ENCODE measurements at regions not wholly inside any gene's neighbourhood (a gene's known extent, or its start where the extent isn't known, plus 50 kb on each side); places are given as distances from the start of the nearest gene placed in this dataset.

GRCh38 chr6:153873541-153873940, 165.5 kb upstream of the OPRM1 start:
- DNase-seq: no peak

GRCh38 chr6:153872946-153873345, 166.1 kb upstream of the OPRM1 start:
- no peak for DNase-seq

- DNase-seq: no peak
These were observed 176.1 kb upstream of the OPRM1 start for GRCh38 chr6:153862927-153863326.

- no peak for DNase-seq
These were observed 176.9 kb upstream of the OPRM1 start for GRCh38 chr6:153862139-153862538.

GRCh38 chr6:153858529-153858928, 180.5 kb upstream of the OPRM1 start:
- no peak for DNase-seq

DNA sequence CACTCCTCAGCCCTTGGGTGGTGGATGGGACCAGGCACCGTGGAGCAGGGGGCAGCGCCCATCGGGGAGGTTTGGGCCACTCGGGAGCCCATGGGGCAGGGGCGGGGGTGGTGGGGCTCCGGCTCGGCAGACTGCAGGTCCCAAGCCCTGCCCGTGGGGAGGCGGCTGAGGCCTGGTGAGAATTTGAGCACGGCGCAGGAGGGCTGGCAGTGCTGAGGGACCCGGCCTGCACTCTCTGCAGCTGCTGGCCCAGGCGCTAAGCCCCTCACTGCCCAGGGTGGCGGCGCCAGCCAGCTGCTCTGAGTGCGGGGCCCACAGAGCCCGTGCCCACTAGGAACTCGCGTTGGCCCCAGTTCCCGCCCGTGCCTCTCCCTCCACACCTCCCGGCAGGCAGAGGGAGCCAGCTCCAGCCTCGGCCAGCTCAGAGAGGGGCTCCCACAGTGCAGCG, 182.1 kb upstream of the OPRM1 start:
- DNase-seq: no peak

DNA sequence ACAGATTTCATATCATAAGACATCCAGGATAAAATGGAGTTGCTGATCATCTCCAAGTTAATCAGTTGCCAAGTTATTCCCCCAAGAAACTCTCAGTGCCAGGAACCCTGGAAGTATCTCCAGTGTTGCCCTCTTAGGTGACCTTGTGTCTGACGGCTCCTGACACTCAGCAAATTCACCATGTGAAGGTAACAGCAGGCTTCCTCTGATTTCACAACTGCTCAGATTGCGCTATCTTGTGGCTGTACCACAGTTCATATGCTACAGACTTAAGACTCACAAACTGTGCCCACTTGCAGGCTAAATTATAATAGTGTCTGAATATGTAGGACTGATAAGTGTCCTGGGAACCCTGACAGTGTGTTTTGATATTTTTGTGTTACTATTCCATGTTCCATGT, 186.6 kb upstream of the OPRM1 start:
- no peak for DNase-seq

DNA sequence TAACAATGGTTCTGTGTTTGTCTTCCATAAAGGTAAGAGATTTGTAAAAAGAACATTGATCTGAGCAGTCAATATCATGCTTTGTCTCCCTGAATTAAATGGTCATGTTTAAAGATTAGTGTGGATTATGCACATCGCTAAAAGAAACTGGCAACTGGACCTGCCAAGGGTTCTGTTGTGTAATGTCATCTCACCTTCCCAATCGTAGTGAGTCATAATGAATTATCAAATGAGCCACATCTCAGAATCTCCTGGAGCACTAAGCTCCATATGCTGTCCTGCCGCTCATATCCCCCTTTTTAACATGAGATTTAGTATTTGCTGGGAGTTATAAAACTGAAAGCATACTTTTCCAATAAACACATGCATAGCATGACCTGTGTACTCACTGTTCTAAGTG, 187.0 kb upstream of the OPRM1 start:
- DNase-seq: no peak

DNA sequence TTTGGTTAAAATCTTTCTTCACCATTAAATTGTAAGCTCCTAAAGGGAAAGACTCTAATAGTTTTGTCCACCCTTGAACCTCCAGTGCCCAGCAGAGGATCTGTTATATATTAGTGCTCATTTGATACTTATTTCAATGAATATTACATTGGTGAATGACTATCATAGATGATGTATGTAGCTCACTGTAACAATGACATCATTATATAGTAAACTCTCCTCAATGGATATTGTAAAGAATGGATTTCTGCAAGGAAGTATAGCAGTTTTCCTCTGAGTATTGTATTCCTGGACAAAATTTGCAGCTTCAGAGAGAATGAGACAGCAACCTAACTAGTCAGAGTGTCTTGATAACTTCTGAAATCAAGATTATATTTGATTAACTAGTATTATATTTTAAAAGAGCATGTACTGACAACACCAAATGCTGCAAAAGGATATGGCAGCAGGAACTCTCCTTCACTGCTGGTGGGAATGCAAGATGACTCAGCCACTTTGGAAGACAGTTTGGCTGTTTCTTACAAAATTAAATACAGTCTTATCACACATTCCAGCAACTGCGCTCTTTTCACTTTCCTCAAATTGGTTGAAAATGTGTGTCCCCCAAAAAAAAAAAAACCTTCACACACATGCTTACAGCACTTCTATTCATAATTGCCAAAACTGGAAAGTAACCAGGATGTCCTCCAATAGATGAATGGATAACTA, 189.8 kb upstream of the OPRM1 start:
- no peak for DNase-seq

GRCh38 chr6:153843420-153843819, 195.6 kb upstream of the OPRM1 start:
- DNase-seq: no peak

- DNase-seq: no peak
These were observed 196.5 kb upstream of the OPRM1 start for GRCh38 chr6:153842491-153842890.

DNA sequence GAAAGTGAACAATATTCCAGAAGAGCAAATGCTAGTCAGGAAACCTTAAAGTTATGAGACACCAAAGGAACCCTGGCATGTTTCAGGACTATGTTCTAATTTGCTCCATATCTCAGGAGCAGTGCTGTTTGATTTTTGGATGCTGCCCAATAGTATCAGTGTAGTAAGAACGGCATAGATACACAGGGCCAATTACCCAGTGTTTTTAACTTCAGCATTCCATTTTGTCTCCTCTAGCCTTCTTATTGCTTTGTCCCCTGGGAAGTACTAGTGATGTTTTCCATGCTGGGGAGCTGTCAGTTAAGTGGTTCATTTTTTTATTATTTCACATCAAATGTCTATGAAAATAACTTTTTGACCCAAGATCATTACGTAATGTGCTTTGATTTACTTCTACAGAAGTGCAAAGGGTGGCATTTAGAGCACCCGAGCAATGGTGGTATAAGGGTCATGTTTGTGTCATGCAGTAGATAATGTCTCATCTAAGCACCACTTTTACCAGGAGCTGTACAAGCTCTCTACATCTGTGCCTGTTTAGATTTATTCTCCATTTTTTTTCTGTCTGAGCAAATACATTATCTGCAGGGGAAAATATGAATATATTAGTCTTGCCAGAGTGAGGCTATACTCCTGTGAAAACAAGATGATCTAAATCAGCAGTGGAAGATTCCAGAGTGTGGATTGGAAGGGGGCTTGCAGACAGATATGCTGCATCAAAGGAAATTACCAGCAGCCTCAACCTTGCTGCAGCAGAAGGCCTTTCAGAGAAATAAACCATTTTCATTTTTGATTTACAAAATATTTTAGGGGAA, 198.8 kb upstream of the OPRM1 start:
- no peak for DNase-seq

- no peak for DNase-seq
These were observed 206.5 kb upstream of the OPRM1 start for GRCh38 chr6:153832543-153832942.

DNA sequence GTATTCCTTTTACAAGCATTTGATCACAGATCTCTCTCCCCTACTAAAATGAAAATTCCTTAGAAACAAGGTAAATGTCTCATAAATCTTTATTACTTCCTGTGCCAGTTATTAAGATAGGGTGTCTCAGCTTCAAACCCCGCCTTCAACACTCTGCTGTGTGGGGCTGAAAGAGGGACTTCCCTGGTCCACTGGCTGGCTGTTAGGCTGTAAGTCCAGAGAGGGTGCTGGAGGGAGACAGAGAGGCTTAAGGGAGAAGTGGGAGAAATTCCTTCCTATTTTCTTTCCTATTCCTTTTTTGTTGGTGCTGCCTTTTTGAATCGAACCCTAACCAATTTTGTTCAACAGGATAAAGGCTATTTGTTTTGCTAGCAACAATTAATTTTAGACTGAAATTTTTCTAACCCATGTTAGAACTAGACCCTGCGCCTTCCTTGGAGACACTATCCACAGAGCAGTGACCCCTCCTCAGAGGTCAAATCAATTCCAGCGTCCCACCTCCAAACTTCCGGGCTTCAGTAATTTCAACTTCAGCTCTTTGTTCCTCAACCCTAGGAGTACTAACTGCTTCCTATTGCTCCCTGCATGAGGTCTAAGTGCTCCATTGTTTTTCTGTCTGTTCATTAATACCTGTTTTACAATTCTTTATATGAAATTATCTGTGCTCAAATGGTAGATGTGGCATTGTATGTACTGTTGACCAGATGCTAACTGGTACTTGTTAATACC, 207.5 kb upstream of the OPRM1 start:
- no peak for DNase-seq

DNA sequence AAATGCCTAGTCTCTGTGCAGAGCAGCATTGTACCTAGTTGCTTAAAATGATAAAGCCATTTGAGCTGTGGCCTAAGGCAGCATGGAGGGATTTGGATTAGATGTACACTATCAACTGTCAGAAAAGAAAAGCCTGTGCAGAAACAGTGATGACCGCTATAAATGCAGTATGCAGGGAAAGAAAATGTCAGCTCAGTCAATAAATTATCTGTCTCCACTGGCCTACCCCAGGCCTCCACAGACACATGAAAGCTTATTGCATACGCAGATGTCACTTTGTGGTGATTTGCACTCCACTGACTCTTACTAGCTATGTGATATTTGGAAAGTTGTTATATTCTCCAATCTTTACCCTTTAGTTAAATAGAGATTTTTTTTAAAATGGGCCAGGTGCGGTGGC, 221.9 kb upstream of the OPRM1 start:
- no peak for DNase-seq

- no peak for DNase-seq
These were observed 222.7 kb upstream of the OPRM1 start for GRCh38 chr6:153816366-153816765.

- DNase-seq: no peak
These were observed 224.9 kb upstream of the OPRM1 start for GRCh38 chr6:153814136-153814535.

DNA sequence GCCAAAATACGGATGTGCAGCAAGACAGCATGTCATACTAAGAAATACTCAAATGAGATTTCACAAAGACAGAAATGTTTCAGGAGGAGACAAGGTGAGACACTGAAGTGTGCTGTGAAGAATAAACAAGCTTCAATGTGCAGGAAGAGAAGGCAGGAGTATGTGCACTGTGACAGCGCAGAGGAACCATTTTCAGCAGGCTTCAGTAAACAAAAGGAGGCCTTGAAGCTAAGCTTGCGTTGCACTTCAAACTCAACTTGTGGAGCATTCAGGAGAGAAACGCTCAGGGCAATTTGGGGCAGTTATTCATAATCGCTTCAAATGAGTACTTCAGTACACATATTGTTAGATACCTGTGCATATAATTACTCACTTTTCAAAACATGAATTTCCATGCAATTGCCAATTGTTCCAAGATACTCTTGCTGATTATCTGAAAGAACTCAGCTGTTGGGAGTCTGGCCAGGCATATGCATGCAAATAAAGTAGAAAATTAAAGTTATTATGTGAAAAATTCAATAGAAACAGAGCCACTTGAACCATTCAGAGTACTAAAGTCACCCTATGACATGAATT, 234.2 kb upstream of the OPRM1 start:
- no peak for DNase-seq

GRCh38 chr6:153801917-153802316, 237.1 kb upstream of the OPRM1 start:
- no peak for DNase-seq

DNA sequence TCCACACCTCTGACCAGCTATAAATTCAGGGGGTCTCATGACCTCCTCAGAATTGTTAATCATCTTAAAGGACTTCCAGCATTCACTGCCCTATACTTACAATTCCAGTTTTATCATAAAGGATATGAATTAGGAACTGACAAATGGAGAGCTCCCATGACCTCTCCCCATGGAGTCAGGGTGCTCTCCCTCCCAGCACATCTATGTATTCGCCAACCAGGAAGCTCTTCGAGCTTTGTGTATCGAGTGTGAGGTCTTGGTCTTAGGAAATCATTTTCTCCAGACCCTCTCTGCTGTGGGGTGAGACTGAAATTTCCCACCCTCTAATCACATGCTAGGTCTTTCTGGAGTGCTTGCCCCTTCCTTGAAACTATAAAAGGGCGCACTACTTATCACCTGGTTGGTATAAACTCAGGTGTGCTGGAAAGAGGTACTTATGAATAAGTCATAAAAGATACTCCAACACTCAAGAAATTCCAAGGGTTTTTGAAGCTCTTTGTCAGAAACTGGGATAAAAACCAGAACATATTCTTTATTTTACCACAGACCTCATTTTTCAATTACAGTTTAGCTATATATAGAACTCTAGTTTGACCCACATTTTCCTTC, 238.4 kb upstream of the OPRM1 start:
- DNase-seq: no peak

GRCh38 chr6:153790876-153791473, 248.1 kb upstream of the OPRM1 start:
- DNase-seq: no peak

DNA sequence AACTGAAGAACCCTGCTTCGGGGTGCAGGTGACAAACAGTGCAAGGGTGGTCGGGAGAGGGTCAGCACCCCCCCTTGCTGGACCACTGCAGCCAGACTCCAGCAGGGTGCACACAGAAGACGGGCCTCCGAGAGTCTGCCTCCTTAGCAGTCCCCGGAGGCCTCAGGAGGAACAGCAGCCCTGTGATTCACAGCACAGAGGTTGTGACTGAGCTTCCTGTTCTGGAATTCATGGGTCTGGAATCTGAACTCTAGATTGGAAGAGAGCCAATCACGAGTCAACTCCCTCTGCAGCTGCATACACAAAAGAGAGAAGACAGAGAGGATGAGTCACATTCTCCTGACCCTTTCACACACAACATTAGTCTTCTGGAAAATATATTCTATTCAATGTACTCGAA, 249.0 kb upstream of the OPRM1 start:
- no peak for DNase-seq

DNA sequence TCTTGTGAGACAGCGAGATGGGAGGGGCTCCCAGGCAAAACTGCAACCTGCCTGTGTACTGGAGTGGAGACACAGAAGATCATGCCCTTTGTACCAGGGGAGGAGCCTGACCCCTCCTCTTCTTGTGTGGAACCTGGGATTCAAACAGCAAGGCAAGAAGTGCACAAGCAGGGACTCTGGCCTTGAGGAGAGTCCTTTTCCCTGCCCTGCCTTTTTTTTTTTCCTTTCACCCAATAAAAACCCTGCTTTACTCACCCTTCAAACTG, 251.8 kb upstream of the OPRM1 start:
- no peak for DNase-seq
